GM18867 (cell line): ENCODE measurements at regions not wholly inside any gene's neighbourhood (a gene's known extent, or its start where the extent isn't known, plus 50 kb on each side); places are given as distances from the start of the nearest gene placed in this dataset.

ENCODE experiments used
- ATAC-seq: cut with Tn5 transposase; IDR thresholded peaks from one replicate; pipeline ENCODE4 v1.9.1; 2021; ENCODE audit warnings: mild to moderate bottlenecking, moderate library complexity; ENCODE audit not compliant: unreplicated experiment

DNA sequence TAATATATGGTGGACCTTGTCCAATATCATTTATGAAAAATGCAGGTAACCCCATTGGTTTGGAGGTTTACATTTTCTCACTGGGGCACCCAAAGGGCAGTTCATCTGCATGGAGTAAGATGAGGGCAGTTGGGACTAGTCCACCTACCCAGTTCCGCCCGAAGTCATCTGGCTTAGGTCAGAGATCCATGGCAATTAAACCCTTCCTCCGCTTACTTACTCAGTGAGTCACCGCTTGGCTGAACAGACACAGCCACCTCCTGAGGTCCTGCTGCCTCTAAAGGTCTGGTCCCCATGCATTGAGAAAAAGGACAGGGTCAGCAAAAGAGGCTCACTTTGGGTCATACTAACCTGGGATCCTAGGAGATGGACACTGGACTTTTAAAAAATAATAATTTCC lies 102.9 kb upstream of the PRL start:
- no peak for ATAC-seq

DNA sequence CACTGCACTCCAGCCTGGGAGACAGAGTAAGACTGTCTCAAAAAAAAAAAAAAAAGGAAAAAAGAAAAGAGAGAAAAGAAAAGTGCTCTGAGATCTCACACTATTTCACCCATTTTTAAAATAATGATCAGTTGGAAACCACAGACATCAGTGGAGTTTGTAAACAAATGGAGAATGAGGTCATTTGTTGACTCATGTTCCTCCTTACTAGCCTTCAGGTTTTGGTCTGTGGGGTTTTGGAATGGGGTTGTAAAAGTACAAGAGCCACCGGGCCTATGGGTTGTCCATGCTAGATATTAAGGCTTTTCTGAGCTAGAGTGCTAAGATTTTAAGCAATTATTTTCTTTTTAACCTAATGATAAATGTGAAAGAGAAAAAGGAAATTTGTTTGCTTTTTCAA lies 104.4 kb upstream of the PRL start:
- ATAC-seq: no peak

DNA sequence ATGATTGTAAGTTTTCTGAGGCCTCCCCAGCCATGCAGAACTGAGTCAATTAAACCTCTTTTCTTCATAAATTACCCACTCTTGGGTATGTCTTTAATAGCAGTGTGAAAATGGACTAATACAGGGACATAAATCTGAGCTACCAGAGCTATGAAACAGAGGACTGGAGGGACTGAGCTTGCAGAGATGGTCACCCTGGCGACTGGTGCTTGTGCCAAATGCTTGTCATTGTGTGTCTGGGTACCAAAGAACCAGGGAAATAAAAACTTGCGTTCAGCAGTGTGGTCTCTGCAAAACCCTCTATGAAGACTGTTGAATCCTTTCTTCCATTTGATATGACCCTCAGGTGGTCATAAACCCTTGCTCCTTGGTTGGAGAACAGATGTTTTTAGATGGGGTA lies 105.1 kb upstream of the PRL start:
- no peak for ATAC-seq

DNA sequence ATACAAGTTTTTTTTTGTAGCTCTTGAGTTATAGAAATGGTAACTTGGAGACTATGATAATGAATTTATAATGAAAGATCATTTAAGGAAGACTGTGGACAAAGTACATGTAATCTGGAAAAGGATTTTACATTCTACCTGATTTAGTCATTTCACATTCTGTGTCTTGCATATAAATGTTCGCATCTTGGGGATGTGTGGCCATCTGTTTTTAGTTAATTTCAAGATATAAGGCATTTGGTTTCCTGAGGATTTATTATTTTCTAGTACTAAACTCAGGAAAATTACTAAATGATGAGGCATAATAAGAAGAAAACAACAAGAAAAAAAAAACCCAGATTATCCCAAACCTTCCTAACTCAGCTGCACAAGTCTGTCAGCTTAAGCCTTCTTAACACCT lies 112.7 kb upstream of the PRL start:
- ATAC-seq: no peak

DNA sequence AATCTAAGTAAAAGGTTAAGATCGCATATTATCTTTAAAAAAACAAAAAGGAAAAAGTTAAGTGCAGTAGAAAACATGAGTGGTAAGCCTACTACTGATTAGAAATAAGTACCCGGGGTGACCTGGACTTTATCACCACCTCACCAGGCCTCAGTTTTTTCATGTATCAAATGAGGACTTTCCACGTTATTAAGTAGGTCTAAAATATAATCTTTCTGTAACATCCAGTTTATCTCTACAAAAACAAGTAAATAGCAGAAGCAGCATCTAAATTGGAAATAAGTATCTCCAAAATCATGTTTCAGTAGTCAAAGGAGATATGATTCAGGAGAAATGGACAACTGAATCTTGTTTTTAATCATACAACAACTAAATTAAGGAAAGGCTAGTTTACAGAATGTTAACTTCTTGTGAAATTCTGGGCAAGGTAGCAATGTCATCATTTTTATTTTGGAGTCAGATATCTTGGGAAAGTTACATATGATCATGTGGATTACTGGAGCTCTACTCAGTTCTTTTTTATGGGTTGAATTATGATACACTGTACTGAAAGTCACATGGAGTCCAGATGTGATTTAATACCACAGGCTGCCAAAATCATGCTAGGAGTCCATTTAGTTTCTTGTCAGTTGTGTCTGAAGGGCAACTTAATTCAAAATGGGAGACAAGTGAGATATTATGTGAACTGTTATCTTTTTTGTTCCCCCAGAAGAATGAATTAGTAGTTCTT lies 114.7 kb upstream of the PRL start:
- ATAC-seq: no peak

DNA sequence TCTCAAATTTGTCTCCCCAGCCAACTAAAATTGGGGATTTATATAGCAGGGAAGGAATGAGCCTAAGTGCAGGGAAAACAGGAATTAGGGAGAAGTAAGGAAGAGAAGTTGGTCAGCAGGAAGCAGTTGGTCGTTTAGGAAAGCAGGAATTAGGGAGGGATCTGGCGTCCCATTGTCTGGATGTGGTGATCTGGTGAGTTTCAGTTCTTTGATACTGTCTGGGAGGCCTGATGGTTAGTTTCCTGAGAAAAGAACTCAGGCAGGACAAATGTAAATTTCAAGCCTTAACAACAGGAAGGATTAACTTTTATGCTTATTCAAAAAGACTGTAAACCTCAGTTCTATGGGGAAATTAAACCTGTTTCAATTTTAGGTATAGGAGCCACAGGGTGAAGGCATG lies 116.2 kb upstream of the PRL start:
- no peak for ATAC-seq

DNA sequence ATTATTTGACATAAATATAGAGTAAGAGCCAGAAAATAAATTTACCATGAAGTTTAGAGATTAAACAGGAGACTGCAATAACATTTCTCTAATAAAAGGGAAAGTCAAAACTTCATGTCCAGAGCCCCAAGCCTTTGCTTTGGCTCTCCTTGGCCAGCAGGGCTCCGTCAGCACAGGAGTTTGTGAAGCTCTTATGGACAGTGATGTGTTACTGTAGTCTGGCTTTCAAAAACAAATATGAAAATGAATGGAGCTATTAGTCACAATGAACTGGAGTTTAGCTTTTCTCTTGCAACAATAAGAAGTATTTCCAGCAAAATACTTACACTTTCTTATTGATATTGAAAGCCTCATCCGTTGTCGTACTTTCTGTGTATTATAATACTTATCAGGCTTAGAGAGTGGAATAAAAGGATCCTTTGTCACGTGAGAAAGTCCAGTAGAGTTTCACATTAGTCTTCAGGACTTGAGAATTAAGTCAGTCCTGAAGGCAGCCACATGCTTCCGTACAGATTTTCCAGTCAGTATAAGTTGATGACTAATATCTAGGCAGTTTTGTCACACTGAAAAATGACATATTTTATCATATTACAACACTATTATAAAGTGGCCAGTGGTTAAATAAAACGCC lies 117.0 kb upstream of the PRL start:
- no peak for ATAC-seq

DNA sequence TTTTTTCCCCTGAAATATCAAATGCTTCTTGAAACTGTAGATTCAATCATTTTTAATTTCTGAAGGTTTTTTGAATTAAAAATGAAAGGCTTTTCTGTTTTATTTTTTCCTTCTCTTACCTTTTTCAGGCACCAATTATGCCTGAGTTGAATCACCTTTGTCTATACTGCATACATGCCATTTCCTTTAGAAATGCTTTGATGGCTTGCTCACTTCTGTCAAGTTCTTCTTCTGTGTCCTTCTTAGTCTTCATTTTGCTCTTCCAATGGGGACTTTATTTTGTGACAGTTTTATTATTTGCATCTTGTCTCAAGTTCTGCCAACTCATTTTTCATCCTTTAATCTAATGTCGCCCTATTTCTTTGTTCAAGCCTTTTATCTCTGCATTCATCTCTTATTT lies 121.9 kb upstream of the PRL start:
- no peak for ATAC-seq

DNA sequence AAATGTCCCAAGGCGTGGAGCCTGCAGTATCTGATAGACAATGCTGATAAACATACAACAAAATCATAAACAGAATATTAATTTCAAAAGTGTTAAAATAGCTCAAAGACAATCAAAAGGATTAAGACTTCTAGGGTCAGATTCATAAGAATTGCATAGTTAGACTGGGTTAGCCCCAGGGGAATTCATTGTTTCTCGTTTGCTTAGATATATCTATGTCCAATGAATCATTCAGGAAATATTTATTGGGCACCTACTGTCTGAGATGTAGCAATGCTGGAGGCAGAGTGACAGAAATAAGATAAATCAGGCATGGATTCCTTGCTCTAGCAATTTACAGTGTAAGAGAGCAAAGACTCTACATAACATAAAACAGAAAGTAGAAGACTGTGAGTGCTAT lies 124.4 kb upstream of the PRL start:
- no peak for ATAC-seq

DNA sequence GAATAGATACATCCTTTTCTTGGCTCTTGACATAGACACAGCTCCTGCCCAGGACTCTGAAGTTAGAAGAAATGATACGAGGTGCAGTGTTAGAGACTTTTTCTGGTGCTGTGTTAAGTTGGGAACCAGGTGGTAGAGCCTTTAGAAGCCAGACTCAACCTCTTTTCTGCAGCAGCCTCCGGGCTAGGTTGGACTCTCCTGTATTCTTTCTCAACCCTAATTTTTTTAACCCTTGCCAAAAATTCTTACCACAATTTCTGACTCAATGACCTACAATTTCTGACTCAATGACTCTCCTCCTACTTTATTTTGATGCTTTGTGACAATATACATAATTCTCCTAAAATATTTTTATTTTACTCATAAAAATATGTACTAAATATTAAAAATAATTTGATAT lies 127.4 kb upstream of the PRL start:
- no peak for ATAC-seq

DNA sequence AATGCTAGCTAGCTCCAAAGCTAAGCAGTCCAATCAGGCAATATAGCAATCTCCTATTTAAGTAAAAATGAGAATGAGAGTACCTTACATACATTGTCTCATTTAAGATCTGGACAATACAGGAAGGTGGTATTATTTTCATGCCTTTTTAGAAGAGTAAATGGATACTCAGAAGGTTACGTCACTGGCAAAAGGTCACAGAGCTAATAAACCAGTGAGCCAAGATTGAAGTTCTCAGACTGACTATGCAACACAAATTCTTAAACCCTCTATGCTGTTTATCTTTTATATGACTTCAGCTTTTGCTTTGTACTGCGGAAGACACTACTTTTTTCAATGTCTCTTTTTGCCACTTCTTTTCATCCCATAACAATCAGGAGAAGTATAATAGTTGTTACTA lies 135.2 kb upstream of the PRL start:
- no peak for ATAC-seq

DNA sequence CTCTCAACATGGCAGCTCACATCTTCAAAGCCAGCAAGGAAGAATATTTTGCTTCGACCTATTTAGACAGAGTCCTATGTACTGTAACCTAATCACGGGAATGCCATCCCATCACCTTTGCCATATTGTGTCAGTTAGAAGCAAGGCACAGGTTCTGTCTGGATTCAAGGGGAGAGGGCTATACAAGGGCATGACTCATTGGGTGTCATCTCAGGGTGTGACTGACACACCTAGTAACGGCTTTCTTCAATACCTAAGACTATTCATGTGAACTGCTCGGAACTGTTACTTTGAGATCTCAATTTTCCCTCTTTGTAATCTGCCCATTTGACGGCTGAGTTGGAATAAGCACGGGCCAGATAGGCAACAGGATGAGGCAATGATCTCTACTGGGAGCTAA lies 135.6 kb upstream of the HDGFL1 start:
- ATAC-seq: no peak

DNA sequence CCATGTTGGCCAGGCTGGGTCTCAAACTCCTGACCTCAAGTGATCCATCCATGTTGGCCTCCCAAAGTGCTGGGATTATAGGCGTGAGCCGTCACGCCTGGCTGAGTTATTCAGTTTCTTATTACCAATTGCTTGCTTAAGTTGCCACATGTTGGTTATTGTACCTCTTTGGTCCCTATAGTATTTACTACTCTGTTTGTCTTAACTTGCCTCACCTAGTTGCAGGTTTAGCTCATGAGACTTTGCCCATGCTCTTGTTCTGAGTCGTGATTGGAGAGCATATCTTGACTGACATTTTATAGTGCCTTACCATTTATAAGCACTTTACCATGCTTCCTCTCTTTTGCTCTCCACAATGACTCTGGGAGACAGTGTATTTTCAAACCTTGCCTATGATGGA lies 134.2 kb upstream of the HDGFL1 start:
- ATAC-seq: no peak

DNA sequence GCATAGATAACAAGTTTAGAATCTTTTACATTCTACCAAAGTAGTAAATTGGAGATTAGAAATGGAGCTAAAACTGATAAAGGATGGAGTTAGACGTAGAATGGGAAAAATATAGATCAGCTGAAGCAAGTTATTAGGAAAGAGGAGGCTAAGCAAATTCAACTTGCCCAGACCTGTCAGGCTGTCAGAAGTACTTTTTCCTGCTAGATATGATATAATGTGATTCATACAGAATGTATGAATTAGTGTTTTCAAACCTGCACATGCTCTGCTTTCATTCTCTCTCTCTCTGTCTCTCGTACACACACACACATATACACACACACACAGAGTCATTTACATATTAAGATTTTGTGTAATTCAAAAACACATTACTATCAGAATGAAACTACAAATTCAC lies 133.2 kb upstream of the HDGFL1 start:
- ATAC-seq: no peak

DNA sequence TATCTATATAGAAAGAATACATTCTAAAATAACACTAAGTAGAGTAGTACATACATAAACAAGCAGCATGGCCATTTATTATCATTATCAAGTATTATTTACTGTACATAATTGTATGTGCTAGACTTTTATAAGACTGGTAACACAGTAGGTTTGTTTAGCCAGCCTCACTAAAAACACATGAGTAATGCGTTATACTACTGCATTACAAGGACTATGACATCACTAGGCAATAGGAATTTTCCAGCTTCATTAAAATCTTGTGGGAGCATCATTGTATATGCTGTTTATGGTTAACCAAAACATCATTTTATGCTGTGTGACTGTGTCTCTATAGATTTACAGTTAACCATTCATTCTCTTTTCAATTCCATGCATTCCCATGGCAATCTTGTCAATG lies 131.7 kb upstream of the HDGFL1 start:
- no peak for ATAC-seq

DNA sequence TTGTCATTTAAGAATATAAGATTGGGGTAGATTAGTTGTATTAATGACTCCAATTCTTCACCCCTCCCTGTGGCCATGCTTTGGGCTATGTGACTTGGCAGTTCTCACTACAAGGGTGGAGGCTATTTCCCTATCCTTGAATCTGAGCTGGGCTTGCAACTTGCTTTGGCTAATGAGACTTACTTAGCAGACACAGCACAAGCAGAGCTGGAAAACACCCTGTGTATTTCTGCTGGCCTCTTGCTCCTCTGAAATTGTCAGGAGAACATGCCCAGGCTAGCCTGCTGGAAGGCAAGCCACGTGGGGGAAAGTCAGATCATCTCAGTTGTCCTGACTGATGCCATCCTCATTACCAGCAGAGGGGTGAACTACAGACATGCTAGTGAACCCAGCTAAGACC lies 126.5 kb upstream of the HDGFL1 start:
- ATAC-seq: no peak

DNA sequence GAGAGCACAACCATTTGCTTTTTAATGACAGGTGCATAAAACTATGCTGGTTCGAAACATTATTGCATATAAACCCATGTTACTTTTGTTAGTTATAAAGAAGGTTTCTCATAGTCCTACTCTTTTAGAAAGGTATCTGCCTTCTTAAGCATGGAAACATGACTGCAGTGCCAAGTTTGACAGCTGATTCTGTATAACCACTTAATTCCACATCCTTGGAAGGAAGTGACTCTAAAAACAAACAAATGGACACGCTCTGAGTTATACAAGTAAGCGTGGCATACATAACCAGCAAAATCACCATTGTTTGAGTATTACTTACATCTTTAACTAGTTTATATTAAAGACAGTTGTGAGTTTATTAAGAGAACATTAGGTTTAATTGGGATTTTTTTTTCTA lies 125.0 kb upstream of the HDGFL1 start:
- ATAC-seq: no peak

DNA sequence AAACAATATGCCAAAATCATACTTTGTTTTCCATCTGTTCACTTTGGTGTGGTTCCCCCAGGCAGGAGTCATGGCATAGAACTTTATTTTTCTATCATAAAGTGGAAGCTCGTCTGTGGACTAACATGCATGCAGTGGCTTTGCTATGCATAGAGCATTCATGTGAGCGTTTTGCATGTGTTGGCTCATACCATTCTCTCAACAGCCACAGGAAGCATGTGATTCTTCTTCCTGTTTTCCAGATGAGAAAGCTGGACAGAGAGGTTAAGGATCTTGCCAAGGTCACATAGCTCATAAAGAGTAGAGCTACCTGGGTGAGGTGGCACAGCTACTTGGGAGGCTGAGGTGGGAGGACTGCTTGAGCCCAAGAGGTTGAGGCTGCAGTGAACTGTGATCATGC lies 123.4 kb upstream of the HDGFL1 start:
- no peak for ATAC-seq

DNA sequence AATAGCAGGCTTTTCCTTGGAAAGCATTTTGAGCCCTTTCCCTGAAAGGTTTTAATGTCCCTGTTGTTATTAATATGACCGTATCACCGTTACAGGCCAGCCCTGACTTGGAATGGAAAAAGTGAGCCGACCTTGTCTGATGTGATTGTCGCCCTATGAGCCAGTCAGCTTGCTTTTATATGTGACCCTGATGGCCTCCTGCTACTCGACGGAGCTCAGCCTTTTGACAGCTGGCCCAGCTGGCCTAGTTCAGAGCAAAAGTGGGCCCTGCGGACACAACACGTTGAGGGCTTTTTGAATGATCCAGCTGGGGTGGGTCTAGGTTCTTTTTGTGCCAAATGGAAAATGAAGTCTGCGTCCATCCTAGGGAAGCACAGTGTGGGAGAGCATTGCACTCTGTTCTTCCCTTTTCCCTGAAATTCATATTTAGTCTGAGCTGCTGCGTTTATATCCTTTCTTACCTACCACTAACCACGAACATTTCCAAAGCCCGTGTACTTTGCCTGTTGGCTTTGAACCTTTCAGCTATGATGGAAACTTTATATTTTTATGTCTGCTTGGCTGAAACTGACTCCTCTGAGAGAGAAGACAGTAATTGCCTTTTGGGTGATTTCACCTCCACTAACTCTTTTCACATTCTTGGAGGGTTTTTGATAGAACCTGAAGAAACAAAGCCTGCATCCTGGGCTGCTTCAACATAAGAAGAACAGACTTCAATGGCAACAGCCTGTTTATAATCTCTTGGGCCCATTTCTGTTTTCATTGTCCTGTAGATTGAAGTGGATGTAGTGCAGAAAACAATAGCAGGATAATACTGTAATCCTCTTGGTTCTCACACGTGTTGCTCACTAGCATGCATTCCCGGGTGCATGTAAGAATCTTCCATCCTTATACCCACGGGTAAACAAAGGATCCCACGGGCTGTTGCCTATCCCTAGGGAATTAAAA lies 121.8 kb upstream of the HDGFL1 start:
- no peak for ATAC-seq

DNA sequence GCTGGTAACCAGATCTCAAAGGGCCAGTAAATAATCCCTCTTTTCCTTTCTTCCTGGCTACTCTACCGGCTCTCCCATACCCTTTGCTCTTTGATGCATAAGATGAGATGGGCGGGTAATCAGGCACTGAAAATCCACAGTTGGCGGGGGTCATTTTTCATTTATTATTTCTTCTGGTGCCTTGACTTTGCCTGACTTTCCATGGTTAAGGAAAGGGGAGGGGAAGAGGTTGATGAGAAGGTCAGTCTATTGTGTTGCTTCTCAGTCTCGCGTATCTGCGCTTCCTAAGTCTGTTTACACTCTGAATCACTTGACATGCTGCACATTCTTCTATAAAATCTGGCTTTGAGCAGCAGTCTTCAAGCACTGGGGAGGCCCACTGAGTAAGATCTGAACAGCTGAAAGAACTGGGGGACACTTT lies 121.1 kb upstream of the HDGFL1 start:
- ATAC-seq: no peak

DNA sequence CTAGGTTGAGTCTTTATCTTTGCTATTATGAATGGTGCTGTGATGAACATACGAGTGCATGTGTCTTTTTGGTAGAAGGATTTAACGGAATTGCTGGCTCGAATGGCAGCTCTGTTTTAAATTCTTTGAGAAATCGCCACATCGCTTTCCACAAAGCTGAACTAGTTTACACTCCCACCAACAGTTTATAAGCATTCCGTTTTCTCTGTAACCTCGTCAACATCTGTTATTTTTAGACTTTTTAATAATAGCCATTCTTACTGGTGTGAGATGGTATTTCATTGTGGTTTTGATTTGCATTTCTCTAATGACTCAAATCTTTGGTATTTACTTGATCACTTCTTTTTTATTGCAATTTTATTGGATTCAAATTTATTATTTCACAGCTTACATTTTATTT lies 117.4 kb upstream of the HDGFL1 start:
- ATAC-seq: no peak

DNA sequence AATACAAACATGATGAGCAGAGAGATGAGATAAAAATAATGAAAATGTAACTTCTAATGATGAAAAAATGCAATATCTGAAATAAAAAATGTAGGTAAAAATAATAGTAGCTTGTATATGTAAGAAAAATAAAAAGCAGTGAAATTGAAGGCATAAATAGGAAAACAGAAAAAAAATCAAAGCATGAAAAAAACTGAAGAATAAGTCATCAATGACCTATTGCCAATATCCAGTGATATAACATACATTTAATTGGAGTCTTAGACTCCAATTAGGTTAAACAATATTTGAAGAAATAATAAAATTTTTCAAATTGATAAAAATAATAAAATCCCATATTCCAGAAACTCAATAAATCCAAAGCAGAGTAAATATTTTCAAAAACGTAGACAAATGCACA lies 114.0 kb upstream of the HDGFL1 start:
- ATAC-seq: no peak
